PC-3 (cell line): ENCODE measurements at regions not wholly inside any gene's neighbourhood (a gene's known extent, or its start where the extent isn't known, plus 50 kb on each side); places are given as distances from the start of the nearest gene placed in this dataset.

Experiments used
- EZH2 ChIP-seq: fragments of 300-600 bp; sonication (generic); IDR thresholded peaks from one replicate; pipeline ENCODE4 v1.6.1; 2017; ENCODE audit warnings: antibody characterized with exemption, mild to moderate bottlenecking, low read length; ENCODE audit not compliant: unreplicated experiment
- TF ChIP-seq, protein P1 (sequence below): fragments of 300-600 bp; sonication (generic); conservative IDR thresholded peaks from 2 replicates; pipeline ENCODE4 v1.5.1; 2017; ENCODE audit warnings: antibody characterized with exemption, low read depth, mild to moderate bottlenecking, low read length

DNA sequence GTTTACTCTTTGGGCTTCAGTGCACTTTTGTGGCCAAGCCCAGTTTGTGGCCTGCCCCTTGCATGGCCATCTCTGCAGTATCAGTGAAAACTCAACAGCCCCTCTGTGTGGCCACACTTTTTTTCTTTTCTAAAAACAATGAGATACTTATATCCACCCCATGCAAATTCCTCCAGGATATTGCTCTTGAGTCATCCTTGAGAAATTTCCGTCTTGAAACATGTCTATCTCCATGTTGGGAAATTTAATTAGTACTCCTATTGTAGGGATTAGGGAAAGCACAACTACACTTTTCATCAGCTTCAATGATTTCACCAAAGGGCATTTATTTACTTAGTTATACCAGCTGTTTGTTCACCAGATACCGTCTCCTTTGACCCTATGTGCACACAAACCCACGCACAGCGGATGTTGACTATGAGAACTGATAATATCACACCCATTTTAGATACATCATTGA lies 993.1 kb downstream of the TSN start:
- TF ChIP-seq, protein P1, sequence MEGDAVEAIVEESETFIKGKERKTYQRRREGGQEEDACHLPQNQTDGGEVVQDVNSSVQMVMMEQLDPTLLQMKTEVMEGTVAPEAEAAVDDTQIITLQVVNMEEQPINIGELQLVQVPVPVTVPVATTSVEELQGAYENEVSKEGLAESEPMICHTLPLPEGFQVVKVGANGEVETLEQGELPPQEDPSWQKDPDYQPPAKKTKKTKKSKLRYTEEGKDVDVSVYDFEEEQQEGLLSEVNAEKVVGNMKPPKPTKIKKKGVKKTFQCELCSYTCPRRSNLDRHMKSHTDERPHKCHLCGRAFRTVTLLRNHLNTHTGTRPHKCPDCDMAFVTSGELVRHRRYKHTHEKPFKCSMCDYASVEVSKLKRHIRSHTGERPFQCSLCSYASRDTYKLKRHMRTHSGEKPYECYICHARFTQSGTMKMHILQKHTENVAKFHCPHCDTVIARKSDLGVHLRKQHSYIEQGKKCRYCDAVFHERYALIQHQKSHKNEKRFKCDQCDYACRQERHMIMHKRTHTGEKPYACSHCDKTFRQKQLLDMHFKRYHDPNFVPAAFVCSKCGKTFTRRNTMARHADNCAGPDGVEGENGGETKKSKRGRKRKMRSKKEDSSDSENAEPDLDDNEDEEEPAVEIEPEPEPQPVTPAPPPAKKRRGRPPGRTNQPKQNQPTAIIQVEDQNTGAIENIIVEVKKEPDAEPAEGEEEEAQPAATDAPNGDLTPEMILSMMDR: peak; percentile 65
- no peak for TF ChIP-seq EZH2
